Myocyte (in vitro differentiated cells): ENCODE measurements at regions not wholly inside any gene's neighbourhood (a gene's known extent, or its start where the extent isn't known, plus 50 kb on each side); places are given as distances from the start of the nearest gene placed in this dataset.
"Not testable (repeated sequence)": the region's sequence is repeated elsewhere in the genome, so short reads cannot be mapped to it uniquely, and the experiment has no call there.

Experiments used
- DNase-seq: peaks from one replicate; pipeline ENCODE4 v3.0.0-alpha.2; 2012; ENCODE audit warnings: low read depth

DNA sequence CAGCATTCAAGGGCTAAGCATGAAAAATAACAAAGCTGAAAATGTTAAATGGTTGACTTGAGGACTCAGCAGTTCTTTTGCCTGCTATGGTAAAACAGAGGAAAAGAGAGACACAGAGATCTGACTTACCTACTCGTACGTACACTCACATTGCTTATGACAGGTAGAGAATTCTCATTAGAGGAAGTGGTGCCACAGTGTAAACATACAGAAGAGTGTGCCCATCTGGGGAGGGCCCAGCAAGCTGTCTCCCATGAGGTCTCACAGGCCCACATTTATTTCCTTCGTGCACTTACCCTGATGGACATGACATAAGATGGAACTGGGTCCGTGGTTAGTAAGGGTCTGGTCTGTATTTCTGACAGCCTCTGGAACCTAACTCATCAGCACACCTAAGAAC is 729.1 kb downstream of the BCL11A start:
- DNase-seq = no peak

DNA sequence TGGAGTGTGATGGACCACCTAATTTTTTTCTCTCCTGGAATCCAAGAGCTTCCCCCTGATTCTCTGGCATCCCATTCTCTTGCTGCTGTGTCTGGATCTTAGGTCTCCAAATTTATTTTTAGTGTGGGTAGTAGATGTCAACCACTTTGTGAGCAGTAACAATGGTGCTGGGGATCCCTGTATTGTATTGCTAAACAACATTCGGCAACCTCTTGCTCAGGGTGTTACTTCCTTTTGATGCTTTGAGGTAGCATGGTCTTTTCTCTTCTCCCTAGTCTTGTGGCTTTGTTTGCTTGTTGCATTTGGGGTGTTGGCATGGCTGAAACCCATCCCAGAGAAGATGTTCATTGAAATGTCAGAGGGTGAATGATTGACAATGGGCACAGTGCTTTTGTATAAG is 737.4 kb downstream of the BCL11A start:
- no peak for DNase-seq

DNA sequence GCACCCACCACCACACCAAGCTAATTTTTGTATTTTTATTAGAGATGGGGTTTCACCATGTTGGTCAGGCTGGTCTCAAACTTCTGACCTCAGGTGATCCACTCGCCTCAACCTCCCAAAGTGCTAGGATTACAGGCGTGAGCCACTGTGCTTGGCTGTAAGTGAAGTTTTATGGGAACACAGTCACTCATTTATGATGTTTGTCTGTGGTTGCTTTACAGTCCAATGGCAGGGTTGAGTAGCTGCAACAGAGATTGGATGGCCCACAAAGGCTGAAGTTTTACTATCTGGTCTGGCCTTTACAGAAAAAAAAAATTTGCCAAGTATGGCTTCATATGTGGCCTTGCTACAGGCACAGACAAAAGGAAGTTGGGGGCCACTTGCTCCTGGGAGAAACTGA is 743.2 kb downstream of the BCL11A start:
- not testable (repeated sequence) for DNase-seq

DNA sequence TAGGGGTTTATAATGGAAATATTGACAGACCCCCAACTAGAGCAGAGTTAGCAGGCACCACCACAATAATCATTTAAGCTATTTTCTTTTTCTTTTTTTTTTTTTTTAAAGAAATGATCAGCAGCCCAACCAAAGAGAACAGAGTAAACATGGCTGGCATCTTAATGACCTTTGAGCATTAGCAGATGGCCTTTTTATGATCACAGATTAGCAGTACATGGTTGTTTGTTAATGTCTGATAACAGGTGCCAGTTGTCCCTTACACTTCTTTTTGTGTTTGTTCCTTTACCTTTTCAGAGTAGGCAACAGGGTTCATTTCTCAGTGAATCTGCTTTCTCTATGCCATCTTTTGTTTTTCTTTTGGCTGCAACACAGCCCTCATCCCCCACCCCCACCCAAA is 747.0 kb downstream of the BCL11A start:
- no peak for DNase-seq

DNA sequence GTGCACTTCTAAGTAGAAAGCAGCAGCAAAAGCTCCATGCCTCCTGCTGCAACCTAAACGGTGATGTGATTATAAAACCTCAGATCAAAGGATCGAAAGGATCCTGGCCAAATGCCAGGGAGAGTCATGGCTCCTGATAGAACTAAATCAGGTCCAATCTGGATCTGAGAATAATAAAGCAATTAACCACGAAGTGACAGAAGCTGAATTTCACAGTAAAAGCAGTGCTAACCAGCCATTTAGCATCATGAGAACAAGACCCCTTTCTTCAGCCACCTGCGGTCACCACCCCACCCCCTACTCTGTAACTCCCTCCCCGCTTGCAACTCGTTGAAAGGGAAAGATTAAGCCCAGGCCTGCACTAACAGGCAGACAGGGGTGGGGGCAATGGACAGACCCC is 748.7 kb downstream of the BCL11A start:
- no peak for DNase-seq

DNA sequence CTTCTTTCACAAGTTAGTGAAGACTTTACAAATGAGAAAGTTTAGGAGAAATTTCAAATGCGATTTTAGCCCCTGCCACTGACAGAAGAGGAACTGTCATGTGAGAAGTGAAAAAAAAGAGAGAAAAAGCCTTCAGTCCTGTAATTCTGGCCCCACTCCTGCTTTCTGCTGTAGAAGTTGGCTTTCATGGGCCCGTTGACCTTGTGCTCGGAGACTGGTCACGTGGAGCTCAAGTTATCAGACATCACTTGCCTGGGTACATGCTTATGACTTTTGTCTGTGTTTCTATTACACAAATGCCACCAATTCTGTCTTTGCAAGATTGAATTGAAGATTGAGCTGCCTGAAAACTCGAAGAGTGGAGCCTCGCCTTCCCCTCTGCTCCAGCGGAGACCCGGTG is 749.9 kb downstream of the BCL11A start:
- no peak for DNase-seq

DNA sequence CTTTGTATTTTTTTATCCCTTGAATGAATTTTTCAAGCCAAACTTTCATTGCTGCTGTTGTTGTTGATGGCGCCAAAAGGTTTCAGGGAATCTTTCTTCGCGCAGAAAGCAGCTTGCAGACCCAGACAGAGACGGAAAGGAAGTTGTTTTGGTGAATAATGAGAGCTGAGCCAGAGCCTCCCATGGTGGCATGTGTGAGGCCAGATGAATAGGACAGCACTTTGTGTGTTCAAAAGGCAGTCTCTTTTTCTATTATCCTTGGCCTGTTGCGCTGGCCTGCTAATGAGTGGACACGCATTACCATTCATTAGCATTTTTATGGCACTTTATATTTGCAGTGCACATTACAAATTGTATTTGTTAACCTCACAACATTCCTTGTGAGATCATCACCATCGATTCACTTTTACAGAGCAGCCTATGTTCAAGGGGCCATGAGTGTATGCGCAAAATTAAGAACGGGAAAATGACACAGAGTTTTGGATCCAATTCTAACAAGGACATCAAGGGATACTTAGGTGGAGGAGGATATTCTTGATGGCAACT is 754.7 kb downstream of the BCL11A start:
- no peak for DNase-seq

DNA sequence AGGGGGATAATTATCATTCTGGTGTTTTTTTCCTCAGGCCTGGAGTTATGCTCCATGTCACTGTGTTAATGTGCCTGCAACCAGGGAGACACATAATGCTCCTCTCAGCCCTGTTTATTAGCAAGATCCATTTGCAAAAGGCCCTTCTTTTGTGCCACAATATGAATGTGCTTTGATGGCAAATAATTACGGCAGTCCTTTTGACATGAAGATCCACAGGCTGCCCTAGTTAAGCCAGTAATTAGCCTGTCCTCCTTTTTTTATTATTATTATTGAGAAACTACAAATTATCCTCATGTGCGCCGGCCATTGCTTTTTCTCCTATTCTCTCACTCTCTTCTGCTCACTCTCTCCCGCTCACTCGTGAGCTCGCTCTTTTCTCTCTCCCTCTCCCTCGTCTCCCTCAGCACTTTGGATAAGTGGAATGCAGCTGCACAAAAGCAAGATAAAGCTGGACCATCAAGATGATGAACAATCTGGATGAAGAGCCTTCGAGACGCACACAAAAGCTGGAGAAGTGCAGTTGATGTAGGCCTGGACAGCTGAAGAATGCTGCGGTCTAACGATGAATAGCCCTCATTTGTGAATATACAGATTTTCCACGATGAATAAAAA is 762.3 kb downstream of the BCL11A start:
- no peak for DNase-seq

DNA sequence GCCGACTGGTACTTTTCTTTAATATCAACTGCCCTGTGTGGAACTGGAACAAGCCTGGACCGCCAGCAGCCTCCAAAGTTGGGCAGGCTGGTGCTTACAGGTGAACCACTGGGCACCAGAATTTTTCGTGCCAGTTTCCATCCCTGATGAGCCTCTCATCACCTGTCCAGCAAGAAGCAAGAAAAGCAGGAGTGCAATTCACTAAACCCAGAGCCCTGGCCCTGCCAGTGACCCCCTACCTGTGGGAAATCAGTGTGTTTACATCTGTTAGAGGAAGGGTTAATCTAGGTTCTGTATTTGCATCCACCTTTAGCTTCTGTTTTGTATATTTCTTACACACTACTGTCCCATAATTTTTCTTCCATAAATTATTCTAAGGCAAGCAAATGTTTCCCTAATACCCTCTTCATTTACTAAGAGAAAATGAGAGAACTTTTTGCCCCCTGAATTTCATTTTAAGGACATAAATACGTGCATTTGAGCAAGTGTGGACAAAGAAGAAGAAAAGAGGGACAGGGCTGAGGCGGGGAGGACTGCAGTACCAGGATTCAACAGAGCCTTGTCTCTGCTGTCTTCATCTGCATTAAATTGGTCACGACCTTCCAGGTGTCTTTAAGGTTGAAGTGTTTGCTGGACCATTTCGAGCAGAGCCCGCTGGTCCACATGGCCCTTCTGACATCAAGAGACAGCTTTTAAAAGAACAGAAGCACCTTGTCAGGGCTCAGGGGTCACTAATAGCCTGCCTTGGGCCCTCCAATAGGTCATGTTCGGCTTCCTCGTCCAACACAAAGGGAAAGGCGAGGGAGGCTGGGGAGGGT is 763.1 kb downstream of the BCL11A start:
- no peak for DNase-seq

DNA sequence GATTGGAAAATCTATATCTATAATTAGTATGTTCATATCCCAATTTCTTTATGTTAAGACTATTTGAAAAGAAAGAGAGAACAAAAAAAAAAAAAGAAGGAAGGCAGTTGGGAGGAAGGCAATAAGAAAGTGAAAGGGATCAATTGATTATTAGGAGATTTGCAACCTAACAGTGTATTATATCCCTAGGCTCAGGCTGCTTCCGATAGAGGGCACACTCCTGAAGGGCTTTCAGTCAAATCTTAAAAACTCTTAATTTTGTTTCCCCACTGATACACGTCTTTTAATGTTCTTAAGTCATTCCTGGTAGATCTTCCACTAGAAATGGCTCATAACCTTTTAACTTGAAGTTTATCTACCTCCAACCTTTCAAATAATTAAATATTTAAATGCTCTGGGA is 763.9 kb downstream of the BCL11A start:
- DNase-seq = no peak

DNA sequence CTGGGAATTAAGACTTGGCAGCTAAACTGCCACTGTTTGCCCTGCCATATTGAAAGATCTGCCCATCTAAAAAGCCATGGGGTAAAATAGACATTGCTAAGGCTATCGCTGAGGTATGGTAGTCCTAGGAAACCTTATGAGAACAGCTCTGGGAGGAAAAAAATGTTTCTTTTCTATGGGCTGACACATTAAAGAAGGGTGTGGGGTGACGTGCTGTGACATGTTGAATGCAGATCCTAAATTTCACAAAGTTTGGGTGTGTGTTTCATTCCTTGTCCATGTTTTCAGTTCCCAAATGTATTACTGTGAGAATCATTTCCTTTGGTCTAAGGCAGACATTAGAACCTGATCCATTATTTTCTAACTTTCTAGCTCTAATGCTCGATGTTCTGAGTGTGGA is 766.4 kb downstream of the BCL11A start:
- no peak for DNase-seq

DNA sequence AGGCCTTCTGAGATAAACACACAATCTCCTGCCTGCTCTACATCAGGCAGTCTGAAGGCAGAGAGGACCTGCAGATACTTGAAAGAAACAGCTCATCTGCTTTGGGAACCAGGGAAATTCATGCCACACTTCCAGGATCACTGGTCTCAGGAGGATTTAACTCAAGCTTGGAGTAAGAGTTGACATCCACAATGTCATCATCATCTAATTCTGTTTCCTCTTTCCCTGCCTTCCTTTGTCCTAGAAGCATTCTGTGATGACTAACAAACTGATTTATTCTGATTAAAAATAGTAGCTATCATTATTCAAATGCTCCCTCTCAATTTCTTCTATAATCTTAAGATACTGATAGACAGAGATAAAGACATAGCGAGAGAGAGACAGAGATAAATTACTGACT is 766.8 kb downstream of the BCL11A start:
- DNase-seq = no peak

DNA sequence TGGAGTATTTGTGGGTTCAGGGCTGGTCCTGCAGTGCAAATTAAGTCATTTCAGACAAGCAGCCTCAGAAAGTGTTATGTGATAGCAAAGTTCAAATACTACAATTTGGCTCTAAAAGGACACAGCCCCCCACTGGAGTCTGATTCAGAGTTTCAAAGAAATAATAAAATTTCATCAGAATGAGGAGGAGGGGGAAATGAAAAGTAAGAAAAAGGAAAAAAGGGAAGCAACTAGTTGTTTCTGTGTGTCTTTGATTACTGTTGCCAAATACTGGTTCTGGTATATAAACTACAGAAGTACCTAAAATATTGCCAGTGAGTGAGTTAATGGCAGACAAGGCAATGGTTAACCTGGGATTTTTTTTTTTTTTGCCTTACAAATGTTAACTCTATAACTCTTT is 773.9 kb downstream of the BCL11A start:
- no peak for DNase-seq

DNA sequence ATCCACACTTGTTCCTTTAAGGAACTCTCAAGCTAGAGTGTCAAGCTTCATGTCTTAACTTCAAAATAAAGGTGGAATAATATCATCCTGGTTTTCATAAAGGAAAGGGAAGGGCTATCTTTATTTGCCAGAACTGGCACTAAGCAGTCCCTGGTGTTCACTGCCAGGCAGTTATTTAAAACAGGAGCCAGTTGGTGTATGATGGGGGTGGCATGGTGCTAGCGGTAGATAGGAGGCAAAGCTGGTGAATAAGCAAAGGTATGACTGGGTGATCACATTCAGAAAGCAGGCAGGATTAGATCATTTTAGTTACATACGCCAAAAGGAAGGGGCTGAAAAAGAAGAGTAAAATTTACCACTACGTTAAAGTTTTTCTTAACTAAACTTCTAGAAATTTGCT is 776.3 kb downstream of the BCL11A start:
- DNase-seq = no peak

DNA sequence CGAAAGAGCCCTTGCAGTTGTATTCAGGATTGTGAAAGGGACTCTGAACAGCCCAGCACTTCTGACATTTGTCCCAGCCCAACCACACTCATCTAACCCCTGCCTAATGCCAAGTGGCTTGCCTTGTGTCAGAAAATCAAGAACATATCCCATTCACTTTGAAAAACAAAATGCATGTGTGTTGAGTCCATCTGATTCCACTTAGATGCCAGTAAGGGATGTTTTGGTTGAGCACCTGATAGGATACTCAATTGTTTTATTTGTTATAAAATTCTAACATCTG is 776.8 kb downstream of the BCL11A start:
- DNase-seq = no peak

DNA sequence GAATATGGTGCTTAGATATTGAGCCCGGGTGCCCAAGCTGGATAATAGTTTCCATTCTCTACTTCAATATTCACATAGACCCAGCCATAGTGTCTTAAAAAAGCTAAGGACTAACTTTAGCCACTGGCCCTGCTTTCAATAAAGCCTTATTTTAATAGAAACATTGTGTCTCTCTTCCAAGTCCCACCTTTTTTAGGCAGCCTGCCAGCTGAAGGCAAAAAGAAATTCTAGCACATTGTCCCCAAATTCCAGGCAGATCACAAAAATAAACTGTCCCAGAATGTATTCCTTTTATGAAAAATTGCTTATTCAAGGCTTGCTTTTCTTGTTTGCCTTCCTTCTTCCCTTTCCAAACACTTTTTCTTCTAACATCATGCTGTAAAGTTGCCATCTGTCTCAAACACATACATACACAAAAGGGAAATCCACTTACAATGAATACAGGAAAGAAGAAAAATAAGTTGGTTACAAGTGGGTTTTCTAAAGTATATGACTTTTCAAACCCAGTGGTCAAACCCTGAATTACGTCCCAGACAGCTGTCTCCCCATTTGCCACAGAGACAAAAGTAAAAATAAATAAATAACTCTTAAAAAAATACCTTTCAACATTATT is 778.5 kb downstream of the BCL11A start:
- DNase-seq = no peak

DNA sequence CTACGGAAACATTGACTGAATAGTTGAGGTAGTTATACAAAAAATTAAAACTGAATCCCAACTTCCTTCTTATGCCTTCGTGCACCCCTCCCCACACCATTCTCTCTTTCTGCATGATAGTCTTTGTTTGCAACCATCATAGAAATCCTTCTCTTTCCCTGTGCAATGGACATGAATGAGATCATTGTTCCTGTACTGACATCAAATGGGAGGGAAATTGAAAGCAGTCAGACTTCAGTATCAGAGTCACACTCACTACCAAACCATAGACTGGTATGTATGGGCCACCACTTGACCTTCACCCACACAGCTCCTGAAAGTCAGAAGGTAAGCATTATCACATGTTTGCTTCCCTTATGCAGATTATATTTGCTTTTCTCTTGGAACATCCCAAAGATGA is 782.8 kb downstream of the BCL11A start:
- DNase-seq = no peak

DNA sequence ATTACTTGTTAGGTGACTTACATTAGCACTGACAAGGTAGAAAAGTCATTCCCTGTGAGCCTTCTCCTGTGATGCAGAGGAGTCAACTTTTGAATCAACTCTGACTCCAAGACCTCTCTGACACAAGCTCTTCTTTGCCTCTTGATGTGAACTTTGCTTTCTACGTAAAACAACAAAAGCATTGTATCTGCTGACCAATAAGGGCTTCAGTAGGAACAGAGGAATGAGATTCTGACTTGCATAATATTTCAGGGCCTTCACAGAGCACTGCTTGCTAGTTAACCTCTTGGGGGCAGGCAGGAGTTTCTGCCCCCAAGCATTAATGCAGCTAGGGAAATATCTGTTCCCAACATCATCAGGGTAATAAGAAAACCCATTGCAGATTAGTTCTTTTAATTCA is 791.5 kb downstream of the BCL11A start:
- no peak for DNase-seq

DNA sequence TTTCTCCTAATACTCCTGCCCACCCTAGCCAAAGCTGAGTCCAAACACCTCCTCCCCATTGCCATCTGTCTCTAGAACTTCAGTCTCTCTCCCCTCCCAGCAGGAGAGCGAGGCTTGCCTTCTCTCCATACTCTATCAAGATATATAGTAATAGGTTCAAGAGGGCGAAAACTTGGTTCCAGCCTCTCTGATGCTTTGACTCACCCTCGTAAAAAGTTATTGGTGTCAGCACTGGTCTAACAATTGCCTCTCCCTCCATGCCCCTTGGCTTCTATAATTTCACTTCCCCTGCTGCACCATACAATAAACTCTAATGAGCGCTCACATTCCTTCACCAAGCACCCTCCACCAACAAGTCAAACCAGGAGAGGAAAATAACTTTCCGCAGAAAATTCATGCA is 797.3 kb downstream of the BCL11A start:
- DNase-seq = no peak

DNA sequence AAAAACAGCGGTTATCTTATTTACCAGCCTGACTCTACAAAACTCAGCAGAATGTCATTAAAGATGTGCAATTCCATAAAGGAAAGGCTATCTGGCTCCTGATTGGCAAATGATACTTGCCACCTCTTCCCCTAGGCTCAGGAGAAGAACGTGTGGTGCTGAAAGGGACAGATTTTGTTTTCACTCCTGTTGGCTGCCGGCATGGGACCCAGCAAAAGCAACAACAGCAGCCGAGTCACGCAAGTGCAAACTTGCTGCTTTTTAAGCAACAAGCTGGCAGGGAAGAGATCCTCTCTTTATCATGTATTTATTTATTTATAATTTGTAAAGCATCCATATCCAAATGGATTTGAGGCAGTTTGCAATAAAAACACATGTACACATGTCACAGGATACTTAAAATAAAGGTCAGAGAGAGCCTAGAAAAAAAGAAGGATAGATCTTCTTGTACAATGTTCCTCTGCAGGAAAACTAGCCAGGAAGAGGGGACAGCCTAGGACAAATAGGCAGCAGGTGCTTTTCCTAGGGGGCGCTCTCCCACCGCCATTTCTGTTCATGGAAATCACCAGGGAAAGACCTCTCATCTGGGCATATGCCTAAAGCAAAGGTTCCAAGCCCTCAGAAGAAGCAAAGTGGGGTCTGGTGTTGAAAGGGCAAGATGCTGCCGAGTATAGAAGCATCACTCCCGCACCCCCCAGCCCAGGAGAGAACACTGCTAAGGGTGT is 799.3 kb downstream of the BCL11A start:
- DNase-seq = no peak

DNA sequence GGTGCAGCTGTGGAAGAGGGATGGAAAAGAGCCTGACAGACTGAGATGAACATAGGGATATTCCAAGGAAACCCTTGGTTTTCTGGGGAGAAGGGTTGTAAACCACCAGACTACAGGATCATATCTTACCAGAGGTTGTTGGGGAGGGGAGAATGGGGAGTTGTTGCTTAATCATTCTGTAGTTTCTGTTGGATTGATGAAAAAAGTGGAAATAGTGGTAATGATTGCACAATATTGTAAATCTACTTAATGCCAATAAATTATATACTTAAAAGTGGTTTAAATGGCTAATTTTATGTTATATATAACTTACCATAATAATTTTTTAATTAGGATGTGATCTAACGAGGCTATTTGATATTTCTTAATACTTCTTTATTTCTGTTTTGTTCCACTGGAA is 800.9 kb downstream of the BCL11A start:
- no peak for DNase-seq

DNA sequence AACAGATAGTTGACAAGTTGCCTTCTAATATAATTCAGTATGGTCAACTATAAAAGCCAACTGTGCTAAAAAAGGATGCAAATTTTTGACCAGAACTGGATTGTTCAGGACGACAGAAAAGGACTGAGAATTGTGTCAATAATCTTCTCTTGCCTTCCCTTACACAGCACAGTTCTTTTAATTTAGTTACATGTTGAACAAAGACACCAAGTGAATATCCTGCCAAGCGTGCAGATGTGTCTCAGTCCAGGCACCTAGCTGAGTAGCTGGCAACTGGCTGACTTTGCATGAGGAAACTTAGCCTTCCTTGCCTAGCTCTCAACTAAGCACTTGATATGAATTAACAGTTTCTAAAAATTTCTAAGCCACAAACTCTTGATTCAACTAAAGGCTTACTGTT is 801.4 kb downstream of the BCL11A start:
- no peak for DNase-seq
